DMS79 treated with DMSO at 0.1 percent for 48 hours (cell line): ENCODE measurements at regions not wholly inside any gene's neighbourhood (a gene's known extent, or its start where the extent isn't known, plus 50 kb on each side); places are given as distances from the start of the nearest gene placed in this dataset.
"Not testable (repeated sequence)": the region's sequence is repeated elsewhere in the genome, so short reads cannot be mapped to it uniquely, and the experiment has no call there.

Source experiments
- DNase-seq: peaks from one replicate; lab custom pipeline; 2025; lab: John Stamatoyannopoulos, UW

DNA sequence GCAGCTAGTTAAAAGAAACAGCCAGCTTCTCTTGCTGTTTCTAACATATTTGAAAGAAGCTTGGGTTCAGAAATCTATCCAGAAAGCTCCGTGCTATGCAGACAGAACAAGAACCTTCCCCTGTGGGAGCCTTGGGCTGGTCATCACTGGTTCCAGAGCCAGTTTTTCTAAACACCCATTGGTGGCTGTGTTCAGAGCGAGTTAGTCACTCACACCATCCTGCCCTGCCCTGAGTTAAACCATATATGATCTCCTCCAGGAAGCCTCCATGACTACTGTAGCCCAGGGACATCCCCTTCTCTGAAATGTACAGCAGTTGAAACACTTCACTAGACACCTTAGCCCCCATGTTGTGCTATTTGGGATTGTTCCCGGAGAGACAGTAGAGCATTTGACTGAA, 200.8 kb upstream of the SGCG start:
- DNase-seq = no peak

DNA sequence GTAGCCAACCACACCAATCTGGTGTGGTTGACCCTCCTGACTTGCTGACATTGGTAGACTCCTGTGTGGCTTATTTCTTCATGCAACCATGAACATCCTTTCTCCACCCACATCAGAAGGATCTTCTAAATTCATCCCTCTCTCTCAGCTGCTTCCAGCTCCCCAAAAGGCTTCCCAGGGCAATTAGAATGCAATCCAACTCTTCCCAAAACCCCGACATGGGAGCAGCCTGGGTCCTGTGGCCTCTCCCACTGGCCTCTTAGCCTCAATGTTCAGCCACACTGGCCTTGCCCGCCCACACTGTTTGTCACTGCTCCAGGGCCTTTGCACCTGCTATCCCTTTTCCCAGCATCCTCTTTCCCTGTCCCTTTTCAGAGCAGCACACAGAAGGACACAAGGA, 199.8 kb upstream of the SGCG start:
- DNase-seq = no peak

DNA sequence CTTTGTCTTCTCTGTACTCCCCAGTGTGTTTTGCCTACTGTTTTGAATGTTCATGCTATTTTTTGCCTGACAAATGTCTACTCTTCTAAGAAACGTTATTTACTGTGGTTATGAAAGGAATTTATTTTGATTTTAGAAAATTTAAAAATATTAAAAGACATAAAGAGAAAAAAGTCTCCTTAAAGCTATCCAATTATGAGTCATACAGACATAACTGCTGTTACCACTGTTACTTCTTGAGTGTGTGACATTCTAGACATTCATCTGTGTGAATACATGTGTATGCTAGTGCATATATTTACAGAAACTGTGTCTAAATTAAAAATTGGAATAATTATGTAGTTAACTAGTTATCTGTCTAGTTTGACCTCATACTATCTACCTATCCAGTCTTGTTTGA, 187.6 kb upstream of the SGCG start:
- DNase-seq = no peak

DNA sequence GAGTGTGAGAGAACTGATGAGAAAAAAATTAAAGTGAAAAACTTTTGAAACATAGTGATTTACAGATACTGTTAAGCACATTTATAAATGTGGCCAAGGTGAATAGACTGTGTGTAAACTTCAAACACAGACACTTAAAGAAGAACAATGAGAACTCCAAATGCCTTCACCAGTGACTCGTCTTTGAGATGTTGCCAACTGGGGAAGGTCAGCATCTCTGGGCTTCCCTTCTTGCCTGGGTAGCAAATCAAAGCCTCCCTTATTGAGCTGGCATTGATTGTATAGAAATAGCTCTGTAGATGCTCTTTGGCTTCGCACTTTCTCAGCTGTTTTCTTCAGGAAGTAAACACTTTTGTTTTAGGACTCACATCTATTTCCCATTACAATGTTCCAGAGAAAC, 177.3 kb upstream of the SGCG start:
- DNase-seq = no peak

DNA sequence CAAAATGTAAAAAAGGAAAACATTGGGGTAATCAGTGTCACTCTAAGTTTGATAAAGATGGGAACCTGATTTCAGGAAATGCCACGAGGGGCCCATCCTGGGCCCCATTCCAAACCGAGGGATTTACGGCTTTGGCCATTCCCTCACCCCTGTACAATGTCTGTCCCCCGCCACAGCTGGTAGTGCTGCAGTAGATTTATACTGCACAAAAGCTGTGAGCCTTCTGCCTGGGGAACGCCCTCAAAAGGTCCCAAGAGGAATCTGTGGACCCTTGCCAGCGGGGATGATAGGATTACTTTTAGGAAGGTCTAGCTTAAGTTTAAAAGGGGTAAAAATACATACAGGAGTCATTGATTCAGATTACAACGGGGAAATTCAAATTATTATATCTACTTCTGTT, 173.4 kb upstream of the SGCG start:
- no peak for DNase-seq

DNA sequence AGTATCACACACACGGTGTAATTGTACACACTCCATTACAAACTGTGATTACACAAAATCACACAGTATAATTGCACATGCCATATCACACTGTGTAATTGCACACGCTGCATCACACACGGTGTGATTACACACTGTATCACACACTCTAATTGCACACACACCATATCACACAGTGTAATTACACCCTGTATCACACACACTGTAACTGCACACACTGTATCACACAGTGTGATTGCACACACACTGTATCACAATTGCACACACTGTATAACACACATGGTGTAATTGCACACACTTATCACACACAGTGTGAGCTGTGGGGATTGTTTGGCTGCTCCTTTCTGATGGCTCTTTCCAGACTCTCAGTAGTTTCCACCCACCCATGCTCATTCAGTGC, 162.6 kb upstream of the SGCG start:
- no peak for DNase-seq

DNA sequence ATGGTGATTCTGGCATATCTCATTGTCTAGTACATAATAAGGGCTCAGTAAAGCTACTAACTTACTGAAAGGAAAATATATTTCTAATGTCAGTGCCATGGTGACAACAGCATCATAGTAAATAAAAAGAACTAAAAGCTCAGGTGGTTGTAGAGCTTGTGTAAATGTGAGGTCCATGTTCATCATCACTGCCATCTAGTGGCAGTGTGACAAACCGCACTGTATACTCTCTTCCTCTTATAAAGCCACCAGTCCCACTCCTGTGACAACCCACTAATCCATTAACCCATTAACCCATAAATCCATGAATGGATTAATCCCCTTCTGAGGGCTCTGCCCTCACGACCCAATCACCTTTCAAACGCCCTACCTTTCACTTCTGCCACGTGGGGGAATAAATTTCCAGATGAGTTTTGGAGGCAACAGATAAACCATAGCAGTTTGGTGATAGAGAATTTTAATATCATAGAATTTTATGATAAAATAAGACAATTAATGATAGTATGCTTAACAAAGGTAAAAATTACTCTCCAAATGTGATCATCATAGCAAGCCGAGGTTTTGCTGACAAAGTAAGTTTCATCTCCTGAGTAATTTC, 160.4 kb upstream of the SGCG start:
- DNase-seq = peak; percentile 29

DNA sequence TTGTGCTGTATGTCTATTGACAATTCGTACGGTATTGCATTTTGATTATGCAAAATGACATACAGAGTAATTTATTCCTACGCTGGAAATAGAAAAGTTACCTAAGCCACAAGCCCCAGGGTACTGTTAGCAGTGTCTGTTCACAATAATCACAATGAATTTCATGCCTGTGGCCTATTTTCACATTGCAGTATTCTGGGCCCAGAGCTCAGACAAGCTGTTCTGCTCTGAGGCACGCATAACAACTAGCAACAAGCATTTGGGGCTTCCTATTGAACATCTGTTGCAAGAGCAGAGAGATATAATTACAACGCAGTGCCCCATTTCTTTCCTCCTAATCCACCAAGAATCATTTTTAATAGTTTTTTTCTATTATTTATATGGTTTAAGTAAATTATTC, 158.9 kb upstream of the SGCG start:
- no peak for DNase-seq

DNA sequence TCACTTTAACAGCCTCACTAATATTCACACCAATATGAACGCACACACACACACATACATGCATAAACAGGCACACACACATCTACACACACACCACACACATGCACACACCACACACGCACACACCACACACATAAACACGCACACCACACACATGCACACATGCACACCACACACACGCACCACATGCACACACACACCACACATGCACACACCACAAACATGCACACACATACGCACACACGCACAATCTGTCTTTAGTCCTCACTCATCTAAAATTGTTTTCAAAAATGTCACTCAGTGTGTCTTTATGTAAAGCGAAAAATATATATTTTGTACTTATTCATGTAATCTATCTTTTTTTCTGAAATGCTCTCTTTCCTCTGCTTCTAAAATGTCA, 158.1 kb upstream of the SGCG start:
- no peak for DNase-seq

DNA sequence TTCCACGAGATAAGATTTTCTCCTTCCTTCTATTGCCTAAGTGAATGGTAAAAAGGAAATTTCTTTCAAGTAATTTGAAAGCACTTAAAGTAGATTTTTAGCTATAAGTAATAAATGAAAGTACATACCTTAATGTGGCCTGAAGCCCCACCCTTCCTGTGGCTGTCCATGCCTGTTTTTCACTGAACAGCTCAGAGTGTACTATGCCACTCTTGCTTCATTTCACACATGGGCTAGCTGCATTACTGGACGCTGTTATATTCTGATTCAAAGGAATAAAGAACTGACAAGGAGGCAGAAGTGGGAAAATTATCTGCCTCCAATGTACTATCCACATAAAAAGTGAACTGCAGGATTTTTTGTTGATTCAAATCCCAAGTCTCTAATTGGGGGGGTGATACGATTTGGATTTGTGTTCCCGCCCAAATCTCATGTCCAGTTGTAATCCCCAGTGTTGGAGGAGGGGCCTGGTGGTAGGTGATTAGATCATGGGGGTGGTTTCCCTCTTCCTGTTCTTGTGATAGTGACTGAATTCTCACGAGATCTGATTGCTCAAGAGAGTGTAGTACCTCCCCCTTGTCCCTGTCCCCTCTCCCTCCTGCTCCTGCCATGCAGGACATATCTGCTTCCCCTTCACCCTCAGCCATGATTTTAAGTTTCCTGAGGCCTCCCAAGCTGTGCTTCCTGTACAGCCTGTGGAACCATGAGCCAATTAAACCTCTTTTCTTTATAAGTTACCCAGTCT, 154.7 kb upstream of the SGCG start:
- no peak for DNase-seq

DNA sequence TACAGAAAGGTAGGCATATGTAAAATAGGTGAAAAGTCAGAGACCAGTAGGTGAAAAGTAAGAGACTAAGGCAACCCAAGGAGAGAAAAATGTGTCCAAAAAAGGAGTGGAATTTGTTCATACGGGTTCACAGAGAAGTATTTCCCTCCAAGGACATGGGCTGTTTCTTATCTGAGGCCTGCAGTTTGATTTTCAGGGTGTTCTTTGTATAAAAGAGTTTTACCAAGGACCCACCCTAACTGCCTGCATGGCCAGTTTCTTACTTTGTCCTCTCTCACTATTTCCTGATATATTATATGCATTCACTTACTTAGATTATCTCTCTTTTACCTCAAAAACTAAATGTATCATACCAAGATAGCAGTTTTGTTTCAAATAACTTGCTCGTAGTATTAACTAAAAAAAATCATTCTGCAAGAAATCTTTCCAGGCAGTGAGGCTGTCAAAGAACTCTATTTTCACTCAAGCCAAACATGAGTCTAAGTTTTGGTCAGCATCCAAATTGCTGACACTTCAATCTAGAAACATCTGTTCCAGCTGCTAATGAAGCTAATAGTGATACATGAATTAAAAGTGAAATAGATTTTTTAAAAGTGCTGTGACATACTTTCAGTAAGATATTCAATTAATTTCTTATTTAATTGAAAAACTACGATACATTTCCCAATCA, 141.4 kb upstream of the SGCG start:
- no peak for DNase-seq

DNA sequence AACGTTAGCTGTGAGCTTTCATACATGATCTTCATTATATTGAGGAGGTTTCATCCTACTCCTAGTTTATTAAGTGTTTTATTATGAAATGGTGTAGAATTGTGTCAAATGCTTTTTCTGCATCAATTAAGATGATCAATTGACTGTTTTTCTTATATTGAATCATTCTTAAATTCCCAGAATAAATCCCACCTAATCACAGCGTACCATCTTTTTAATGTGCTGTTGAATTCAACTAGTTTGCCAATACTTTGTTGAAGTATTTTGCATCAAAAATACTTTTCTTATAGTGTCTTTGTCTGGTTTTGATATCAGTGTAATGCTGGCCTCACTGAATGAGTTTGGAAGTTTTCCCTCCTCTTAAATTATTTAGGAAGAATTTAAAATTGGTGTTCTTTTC, 138.6 kb upstream of the SGCG start:
- DNase-seq = no peak

DNA sequence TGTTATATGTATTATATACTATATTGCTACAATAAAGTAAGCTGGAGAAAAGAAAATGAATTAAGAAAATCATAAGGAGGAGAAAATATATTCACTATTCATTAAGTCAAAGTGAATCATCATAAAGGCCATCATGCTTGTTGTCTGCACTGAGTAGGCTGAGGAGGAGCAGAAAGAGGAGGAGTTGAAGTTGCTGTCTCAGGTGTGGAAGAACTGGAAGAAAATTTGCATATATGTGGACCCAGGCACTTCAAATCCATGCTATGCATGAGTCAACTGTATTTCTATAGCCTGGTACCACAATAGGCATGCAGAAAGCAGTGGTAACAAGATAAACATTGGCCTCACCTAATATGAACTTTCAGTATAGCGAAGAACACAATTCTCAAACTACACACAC, 135.9 kb upstream of the SGCG start:
- DNase-seq = no peak

DNA sequence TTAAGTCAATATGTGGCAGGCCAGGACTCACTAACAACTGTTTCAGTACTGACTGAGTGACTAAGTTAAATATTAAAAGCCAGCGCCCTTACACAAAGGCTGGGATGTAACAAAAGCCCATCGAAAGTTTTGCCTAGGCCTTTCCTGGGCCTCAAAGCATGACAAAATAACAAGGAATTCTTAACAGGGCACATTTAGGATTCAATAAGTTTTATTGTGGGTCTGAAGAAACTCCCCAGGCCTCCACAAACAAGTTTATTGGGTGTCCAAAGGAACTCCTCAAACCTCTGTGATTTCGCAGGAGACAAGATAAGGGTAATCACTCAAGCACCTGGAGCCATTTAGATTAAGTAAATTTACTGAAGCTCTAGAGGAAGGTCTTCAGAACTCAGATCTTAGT, 130.7 kb upstream of the SGCG start:
- no peak for DNase-seq

DNA sequence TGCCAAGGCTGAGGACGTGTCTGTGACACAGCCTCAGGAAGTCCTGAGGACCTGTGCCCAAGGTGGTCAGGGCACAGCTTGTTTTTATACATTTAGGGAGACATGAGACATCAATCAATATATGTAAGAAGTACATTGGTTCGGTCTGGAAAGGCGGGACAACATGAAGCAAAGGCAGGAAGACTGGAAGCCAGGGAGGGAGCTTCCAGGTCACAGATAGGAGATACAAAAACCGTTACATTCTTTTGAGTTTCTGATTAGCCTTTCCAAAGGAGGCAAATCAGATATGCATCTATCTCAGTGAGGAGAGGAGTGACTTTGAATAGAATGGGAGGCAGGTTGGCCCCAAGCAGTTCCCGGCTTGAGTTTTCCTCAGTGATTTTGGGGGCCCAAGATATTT, 127.1 kb upstream of the SGCG start:
- DNase-seq = not testable (repeated sequence)

DNA sequence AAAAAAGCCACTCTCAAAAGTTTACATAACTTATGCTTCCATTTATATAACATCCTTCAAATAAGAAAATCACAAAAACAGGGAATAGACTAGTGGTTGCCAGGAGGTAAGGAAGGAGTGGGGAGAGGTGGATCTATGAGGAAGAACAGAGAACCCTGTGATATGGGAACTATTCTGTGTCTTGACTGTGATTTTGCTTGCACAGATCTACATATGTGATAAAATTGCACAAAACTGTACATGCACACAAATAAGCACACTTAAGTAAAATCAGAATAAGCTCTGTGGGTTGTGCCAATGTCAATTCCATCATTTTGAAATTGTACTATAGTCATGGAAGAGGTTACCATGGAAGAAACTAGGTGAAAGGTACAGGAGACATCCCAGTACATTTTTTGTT, 121.6 kb upstream of the SGCG start:
- DNase-seq = no peak

DNA sequence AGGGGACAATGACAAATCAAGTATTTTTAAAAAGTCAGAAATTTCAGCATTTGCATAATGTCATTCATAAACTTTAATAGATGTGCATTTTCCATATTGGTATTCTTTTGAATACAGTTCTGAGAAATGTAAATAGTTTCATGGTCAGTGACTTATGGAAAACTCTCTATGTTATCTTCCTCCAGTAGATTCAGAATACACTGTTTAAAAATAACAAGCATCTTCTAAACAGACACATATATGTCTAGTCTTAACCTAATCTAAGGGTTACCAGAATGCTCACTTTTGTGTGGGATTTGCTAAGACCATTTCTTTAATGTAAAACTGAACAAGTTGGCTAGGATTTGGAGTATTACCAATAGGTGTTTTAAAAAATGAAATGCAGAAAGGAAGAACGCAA, 119.8 kb upstream of the SGCG start:
- no peak for DNase-seq

DNA sequence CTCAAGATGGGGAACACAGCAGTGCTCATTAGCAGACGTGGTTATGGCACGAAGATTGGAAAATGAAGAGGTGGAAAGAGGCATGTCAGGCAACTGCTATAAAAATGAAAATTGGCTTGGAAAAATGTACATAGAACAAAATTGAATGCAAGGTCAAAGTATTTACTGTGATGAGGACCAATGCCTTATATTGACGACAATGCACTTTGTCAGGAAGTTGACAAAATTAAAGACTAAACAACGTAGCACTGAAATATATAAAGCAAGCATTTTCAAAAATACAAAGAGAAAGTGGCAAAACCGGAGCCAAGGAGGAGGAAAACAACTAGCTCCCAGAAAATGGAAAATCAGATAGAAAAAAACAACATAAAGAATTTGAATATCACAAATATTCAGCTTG, 113.7 kb upstream of the SGCG start:
- no peak for DNase-seq

DNA sequence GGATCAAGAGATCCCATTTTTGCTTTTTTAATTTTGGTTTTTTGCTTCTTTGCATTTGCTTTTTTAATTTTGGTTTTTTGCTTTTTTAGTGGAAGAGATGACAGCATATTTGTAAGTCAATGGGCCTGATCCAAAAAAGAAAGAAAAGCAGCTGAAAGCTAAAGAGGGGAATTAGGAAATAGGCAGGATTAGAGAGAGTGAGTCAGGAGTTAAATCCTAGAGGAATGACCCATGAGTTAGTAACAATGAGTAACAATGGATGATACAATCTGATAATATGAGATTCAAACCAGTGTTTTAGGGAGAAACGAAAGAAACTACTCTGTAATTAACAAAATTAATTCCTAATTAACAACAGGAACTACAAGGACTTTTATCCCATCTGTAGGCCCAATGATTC, 111.2 kb upstream of the SGCG start:
- no peak for DNase-seq

DNA sequence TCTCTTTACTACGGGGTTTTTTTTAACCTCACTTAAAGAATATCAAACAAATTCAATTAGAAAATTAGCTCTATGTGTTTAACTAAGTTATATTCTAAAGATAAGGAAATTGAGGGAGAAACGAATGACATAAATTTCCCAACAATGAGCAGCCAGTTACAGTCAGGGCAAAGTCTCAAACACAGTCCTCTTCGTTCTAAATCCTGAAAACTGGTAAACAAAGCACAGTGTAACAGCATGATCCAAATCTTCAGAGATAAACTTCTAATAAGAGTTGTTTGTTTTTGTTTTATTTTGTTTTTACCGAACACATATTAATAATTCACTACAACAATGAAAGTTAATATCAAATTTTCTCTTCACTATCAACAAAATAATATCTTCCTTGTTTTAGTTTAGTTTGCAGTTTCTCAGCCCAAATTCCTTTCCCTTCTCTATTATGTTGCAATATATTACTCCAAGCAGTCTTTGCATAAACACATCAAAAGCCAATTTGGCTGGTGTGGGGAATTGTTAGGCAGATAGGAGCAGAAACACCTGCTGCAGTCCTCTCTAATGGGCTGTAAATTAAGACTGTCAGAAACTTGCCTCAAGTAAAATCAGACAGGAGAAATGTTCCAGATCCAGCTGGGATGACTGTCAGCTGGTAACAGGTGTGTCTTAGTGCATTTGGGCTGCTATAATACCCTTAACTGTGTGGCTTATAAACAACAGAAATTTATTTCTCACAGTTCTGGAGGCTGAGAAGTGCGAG, 106.5 kb upstream of the SGCG start:
- DNase-seq = no peak

DNA sequence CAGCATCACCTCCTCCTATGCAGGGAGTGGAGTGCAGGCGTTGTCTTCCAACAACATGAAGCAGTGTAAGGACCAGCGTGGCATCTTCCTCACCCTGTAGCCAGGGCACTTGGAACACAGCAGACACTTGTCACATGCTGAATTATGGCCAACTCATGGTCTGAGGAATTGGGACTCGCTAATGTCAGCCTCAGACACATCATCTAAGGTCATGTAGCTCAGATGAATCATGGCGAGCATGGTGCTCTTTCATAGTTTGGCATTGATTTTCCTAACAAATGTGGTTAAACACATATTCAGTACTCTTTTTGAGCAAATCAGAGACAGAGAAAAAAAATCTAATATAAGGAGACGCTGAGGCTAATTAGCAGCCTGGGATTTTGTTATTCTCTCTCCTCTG, 99.6 kb upstream of the SGCG start:
- DNase-seq = no peak

DNA sequence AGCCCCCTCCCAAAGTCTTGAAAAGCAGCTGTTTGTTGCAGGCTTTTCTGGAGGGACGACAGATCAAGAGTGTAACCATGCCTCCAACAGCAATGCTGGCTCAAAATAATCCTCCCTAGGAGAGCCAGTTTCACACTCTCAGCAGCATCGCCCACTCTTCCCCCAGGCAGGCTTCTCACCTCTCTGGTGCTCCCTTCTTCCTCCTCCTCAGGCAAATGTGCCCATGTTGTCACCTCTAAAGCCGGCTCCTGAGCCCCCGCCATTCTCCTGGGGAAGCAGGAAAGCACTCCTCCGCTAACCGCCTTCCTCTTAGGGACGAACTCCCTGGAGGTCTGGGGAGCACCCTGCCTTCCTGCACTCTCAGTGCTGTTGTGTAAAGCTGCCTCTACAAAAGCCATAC, 98.9 kb upstream of the SGCG start:
- no peak for DNase-seq
